ENCODE measurements at regions not wholly inside any gene's neighbourhood (a gene's known extent, or its start where the extent isn't known, plus 50 kb on each side); places are given as distances from the start of the nearest gene placed in this dataset.

DNA sequence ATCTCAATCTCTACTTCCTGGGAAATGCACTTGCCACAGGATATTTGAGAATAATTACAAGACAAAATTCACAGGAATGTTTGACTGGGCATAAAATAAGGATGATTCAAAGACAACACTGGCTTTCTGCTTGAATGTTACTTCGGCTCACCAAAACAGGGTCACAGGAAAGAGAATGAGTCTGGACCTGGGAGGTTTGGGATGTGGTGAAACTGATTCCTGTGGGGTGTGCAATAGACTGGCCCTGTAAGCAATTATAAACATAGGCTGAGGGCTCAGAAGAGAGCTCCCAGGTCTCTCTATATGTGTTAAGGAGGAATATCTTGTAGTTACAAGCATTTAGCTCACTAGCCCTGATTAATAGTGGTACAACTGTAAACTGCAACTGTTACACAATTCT is 613.9 kb upstream of the CELF2 start:
- TF ChIP-seq, protein P1, sequence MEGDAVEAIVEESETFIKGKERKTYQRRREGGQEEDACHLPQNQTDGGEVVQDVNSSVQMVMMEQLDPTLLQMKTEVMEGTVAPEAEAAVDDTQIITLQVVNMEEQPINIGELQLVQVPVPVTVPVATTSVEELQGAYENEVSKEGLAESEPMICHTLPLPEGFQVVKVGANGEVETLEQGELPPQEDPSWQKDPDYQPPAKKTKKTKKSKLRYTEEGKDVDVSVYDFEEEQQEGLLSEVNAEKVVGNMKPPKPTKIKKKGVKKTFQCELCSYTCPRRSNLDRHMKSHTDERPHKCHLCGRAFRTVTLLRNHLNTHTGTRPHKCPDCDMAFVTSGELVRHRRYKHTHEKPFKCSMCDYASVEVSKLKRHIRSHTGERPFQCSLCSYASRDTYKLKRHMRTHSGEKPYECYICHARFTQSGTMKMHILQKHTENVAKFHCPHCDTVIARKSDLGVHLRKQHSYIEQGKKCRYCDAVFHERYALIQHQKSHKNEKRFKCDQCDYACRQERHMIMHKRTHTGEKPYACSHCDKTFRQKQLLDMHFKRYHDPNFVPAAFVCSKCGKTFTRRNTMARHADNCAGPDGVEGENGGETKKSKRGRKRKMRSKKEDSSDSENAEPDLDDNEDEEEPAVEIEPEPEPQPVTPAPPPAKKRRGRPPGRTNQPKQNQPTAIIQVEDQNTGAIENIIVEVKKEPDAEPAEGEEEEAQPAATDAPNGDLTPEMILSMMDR (IDR thresholded peaks at IDR 0.05; ENCODE audit: low read depth, low read length), result no peak
- no peaks in the 10 kb centered on the region for H3K4me1 ChIP-seq

DNA sequence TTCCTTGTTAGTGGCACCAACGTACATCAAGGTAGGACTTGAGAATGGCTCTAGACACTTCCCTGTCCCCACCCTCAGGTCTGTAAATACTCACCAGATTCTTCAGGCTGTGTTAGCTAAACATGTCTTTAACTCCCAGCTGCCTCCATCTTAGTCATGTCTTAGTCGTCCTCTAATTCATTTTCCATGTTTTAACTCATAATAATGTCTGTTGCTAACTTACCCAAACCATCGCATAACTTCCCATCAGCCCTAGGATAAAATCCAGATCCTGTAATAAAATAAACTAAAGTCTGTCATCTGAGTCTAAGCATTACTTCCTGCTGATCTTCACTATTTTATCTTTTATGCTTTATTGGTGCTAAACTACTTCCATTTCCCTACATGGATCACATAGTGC is 600.0 kb upstream of the CELF2 start:
- H3K27me3 ChIP-seq, result no peaks in the 10 kb centered on the region
- no peak for DNase-seq
- H3K4me1 ChIP-seq, result no peaks in the 10 kb centered on the region
- H3K9me3 ChIP-seq, result no peaks in the 10 kb centered on the region
- H3K36me3 ChIP-seq, result no peaks in the 10 kb centered on the region
- no peak overlapping the region for H3K4me3 ChIP-seq (ENCODE audit: low read depth, low read length)
- TF ChIP-seq, protein P1 (IDR thresholded peaks at IDR 0.05; ENCODE audit: low read depth, low read length), result no peak

More for the DNA sequence above, 613.9 kb upstream of the CELF2 start:
- DNase-seq, result no peak
- Histone ChIP-seq H3K36me3 (no peaks in the 10 kb centered on the region), H3K4me3 (ENCODE audit: low read depth, low read length) (no peak overlapping the region), H3K9me3 (no peaks in the 10 kb centered on the region), H3K27me3 (no peaks in the 10 kb centered on the region)

DNA sequence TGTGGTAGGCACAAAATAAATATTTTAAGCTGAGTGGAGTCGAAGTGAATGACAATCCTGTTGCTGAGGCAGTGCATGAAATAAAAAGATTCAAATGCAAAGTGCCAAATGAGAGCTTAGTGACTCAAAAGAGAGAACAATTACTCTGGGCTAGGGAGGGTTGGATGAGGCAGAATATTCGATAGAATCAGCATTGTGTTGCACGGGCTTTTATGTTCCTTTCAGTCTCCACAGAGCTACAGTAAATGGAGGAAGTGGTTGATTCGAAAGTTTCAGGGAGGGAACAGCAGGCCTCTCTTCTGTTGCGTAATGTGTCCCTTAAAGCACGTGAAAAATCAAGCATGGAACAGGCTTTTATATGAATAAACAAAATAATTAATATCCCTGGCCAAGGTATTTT is 599.3 kb upstream of the CELF2 start:
- H3K4me3 ChIP-seq (ENCODE audit: low read depth, low read length), result no peak overlapping the region
- TF ChIP-seq, protein P1 (IDR thresholded peaks at IDR 0.05; ENCODE audit: low read depth, low read length), result no peak
- H3K9me3 ChIP-seq, result no peaks in the 10 kb centered on the region
- no peak for DNase-seq
- no peaks in the 10 kb centered on the region for H3K27me3 ChIP-seq
- no peaks in the 10 kb centered on the region for H3K4me1 ChIP-seq
- no peaks in the 10 kb centered on the region for H3K36me3 ChIP-seq

DNA sequence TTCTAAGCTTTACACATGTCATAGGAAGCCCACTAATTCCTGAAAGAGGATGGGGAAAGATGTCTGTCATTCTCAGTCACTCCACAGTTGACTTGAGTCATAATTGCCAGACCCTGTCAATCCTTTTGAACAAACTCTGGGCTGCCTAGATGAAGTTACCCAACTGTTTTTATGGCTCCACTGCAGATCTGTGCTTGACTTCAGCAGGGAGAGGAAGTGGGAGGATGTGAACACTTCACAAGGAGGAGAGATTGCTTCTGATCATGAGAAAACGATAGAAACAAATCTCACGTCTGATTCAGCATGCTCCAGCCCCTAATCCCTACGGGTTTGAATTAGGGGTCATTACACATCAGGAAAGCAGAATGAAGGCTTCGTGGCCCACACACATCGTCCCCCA is 596.6 kb upstream of the CELF2 start:
- no peak overlapping the region for H3K4me3 ChIP-seq (ENCODE audit: low read depth, low read length)
- H3K27me3 ChIP-seq, result no peaks in the 10 kb centered on the region
- H3K36me3 ChIP-seq, result no peaks in the 10 kb centered on the region
- TF ChIP-seq, protein P1 (IDR thresholded peaks at IDR 0.05; ENCODE audit: low read depth, low read length), result no peak
- no peaks in the 10 kb centered on the region for H3K4me1 ChIP-seq
- H3K9me3 ChIP-seq, result no peaks in the 10 kb centered on the region
- DNase-seq, result no peak

DNA sequence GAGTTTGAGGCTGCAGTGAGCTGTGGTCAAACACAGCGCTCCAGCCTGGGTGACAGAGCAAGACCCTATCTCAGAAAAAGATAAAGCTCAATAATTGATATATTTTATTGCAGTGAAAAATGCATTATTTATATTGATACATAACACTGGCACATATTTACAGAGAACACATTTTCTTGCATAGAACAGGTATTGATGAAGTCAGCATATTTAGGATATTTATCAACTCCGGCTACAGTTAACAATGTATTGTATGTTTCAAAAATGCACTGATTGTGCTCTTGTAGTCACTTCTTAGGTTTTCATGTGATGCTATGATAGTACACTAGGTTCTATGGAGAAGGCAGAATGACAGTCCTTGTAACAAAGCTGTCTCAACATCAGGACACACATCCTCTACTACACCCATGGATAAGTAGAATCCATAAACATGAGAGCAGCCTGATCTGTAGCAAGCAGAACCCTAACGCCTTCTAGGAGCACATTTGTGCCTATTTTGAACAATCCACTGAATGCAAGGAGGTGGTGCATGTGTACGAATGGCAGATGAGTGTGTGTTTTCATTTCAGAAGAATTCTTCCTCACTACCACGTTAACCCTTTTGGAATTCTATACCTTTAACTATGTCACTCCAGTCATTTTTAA is 586.1 kb upstream of the CELF2 start:
- TF ChIP-seq, protein P1 (IDR thresholded peaks at IDR 0.05; ENCODE audit: low read depth, low read length), result no peak
- H3K27me3 ChIP-seq, result no peaks in the 10 kb centered on the region
- no peaks in the 10 kb centered on the region for H3K36me3 ChIP-seq
- H3K4me1 ChIP-seq, result no peaks in the 10 kb centered on the region
- DNase-seq, result no peak
- no peaks in the 10 kb centered on the region for H3K9me3 ChIP-seq
- no peak overlapping the region for H3K4me3 ChIP-seq (ENCODE audit: low read depth, low read length)

DNA sequence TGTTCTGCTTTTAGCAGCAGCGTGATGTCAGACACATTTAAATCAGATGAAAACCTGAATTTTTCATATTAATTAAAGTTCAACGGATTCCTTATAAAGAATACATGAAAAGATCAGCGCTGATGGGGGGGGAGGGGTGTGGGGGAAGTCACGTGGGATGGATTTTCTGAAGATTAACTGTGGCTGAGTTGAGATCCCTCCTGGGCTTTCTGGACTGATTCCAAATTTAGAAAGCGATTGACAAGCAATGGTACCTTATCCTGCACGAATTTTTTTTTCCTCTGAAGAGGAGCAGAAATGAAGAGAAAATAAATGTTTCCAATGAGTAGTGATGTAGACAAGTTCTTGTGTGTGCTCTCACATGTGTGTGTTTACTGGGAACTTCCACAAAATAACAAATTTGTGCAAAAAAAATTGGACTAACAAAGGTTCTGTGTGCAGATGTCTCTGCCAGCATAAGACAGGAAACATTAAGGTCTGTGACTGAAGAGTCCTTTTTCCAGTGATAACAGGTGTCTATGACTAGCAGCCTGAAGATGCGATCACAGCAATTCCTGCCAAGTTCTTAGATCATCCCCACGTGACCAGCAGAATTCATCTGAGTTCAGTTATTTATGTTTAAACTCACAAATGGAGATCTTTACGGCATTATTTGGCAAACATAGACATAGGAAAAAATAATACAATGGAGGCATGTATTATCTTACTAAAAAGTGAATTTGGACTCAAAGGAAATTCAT is 585.2 kb upstream of the CELF2 start:
- TF ChIP-seq, protein P1 (IDR thresholded peaks at IDR 0.05; ENCODE audit: low read depth, low read length), result no peak
- Histone ChIP-seq H3K4me3 (ENCODE audit: low read depth, low read length) (no peak overlapping the region), H3K4me1 (no peaks in the 10 kb centered on the region), H3K27me3 (no peaks in the 10 kb centered on the region), H3K36me3 (no peaks in the 10 kb centered on the region), H3K9me3 (no peaks in the 10 kb centered on the region)
- DNase-seq, result no peak
